ENCODE measurements at regions not wholly inside any gene's neighbourhood (a gene's known extent, or its start where the extent isn't known, plus 50 kb on each side); places are given as distances from the start of the nearest gene placed in this dataset.

DNA sequence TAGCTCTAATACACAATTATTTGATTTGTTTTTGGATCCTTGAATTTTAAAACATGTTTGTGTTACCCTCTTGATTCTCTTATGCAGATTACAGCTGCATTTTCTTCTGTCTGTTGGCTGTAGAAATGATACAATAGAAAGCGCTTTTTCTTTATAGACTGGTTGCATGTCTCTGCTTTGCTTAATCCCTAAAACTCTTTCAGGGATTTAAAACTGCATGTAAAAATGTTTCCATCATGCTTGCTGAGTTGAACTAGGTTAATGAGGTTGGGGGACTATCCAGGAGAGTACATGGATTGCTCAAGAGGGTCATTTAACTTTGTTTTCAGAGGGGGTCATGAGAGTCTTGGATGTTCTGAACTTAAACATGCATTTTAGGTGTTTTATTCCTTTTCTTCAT lies 166.4 kb upstream of the IFNG-AS1 start:
- no peak for TF ChIP-seq CTCF (IDR thresholded peaks at IDR 0.05; ENCODE audit: low read depth, low read length)
- TF ChIP-seq POLR2A (IDR thresholded peaks at IDR 0.05; ENCODE audit: extremely low read depth, insufficient read length): no peak
- TF ChIP-seq MAX (IDR thresholded peaks at IDR 0.05; ENCODE audit: low read depth, low read length): no peak
- TF ChIP-seq MYC (IDR thresholded peaks at IDR 0.05; ENCODE audit: low read depth, low read length): no peak

GRCh38 chr12:67826148-67826547 lies 163.1 kb upstream of the IFNG-AS1 start:
- no peak overlapping the region for H3K4me3 ChIP-seq (ENCODE audit: low read depth, low read length)
- no peak for DNase-seq (ENCODE audit: low read depth)
- TF ChIP-seq POLR2A (IDR thresholded peaks at IDR 0.05; ENCODE audit: extremely low read depth, insufficient read length): no peak
- TF ChIP-seq MYC (IDR thresholded peaks at IDR 0.05; ENCODE audit: low read depth, low read length): no peak
- no peak for TF ChIP-seq MAX (IDR thresholded peaks at IDR 0.05; ENCODE audit: low read depth, low read length)
- TF ChIP-seq CTCF (IDR thresholded peaks at IDR 0.05; ENCODE audit: low read depth, low read length): no peak

More for the DNA sequence above, 166.4 kb upstream of the IFNG-AS1 start:
- no peak overlapping the region for H3K4me3 ChIP-seq (ENCODE audit: low read depth, low read length)
- DNase-seq (ENCODE audit: low read depth): no peak

- TF ChIP-seq CTCF (IDR thresholded peaks at IDR 0.05; ENCODE audit: low read depth, low read length) (no peak), POLR2A (IDR thresholded peaks at IDR 0.05; ENCODE audit: extremely low read depth, insufficient read length) (no peak), MYC (IDR thresholded peaks at IDR 0.05; ENCODE audit: low read depth, low read length) (no peak), MAX (IDR thresholded peaks at IDR 0.05; ENCODE audit: low read depth, low read length) (no peak)
- DNase-seq (ENCODE audit: low read depth): no peak
- no peak overlapping the region for H3K4me3 ChIP-seq (ENCODE audit: low read depth, low read length)
These were observed 162.1 kb upstream of the IFNG-AS1 start for GRCh38 chr12:67826946-67827720.

GRCh38 chr12:67827820-67828383 lies 161.3 kb upstream of the IFNG-AS1 start:
- H3K4me3 ChIP-seq (ENCODE audit: low read depth, low read length): no peak overlapping the region
- DNase-seq (ENCODE audit: low read depth): no peak
- TF ChIP-seq CTCF (IDR thresholded peaks at IDR 0.05; ENCODE audit: low read depth, low read length): no peak
- no peak for TF ChIP-seq MYC (IDR thresholded peaks at IDR 0.05; ENCODE audit: low read depth, low read length)
- TF ChIP-seq MAX (IDR thresholded peaks at IDR 0.05; ENCODE audit: low read depth, low read length): no peak
- TF ChIP-seq POLR2A (IDR thresholded peaks at IDR 0.05; ENCODE audit: extremely low read depth, insufficient read length): no peak

DNA sequence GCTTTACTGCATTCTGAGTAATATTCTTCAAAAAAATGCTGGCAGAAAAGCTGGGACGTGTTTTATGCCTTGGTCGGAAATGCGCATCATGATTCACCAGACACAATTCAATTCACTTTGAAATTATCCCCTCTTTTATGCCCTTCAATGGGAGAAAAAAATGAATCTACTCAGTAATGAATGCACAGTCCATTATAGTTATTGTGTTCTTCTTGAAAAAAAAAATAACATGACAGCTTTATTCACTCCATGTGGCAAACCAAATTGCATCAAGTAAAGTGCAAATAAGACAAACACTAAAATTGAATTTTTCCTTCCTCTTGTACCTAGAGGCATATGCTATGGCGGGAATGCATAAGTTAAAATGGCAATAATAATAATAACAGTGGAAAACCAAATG lies 159.4 kb upstream of the IFNG-AS1 start:
- H3K4me3 ChIP-seq (ENCODE audit: low read depth, low read length): no peak overlapping the region
- no peak for DNase-seq (ENCODE audit: low read depth)
- TF ChIP-seq MAX (IDR thresholded peaks at IDR 0.05; ENCODE audit: low read depth, low read length) (no peak), POLR2A (IDR thresholded peaks at IDR 0.05; ENCODE audit: extremely low read depth, insufficient read length) (no peak), MYC (IDR thresholded peaks at IDR 0.05; ENCODE audit: low read depth, low read length) (no peak), CTCF (IDR thresholded peaks at IDR 0.05; ENCODE audit: low read depth, low read length) (no peak)

Measured in NB4 (cell line).